NCI-H2081 (cell line): ENCODE measurements at regions not wholly inside any gene's neighbourhood (a gene's known extent, or its start where the extent isn't known, plus 50 kb on each side); places are given as distances from the start of the nearest gene placed in this dataset.
"Not testable (repeated sequence)": the region's sequence is repeated elsewhere in the genome, so short reads cannot be mapped to it uniquely, and the experiment has no call there.

Source experiments
- DNase-seq, 2 experiments: peaks; one replicate each; lab custom pipeline; 2025; lab: John Stamatoyannopoulos, UW

GRCh38 chr6:133114973-133115372, 126.2 kb upstream of the EYA4 start:
- DNase-seq, result no peak

GRCh38 chr6:133115946-133116345, 125.2 kb upstream of the EYA4 start:
- DNase-seq, result no peak

- DNase-seq, result no peak
Observed at GRCh38 chr6:133128191-133128590, 113.0 kb upstream of the EYA4 start.

- no peak for DNase-seq
Observed at GRCh38 chr6:133129556-133129955, 111.6 kb upstream of the EYA4 start.

- peak in 1 of 2 experiments; percentile 15 for DNase-seq
Observed at GRCh38 chr6:133130863-133131262, 110.3 kb upstream of the EYA4 start.

- DNase-seq, result peak; percentile 2 to 9
Observed at GRCh38 chr6:133131621-133132465, 109.3 kb upstream of the EYA4 start.

- no peak for DNase-seq
Observed at GRCh38 chr6:133132466-133132971, 108.6 kb upstream of the EYA4 start.

- no peak for DNase-seq
Observed at GRCh38 chr6:133136177-133136880, 104.8 kb upstream of the EYA4 start.

- DNase-seq, result not testable (repeated sequence)
Observed at GRCh38 chr6:133147470-133148184, 93.5 kb upstream of the EYA4 start.

- DNase-seq, result no peak
Observed at GRCh38 chr6:133156689-133157088, 84.5 kb upstream of the EYA4 start.

- no peak for DNase-seq
Observed at GRCh38 chr6:133157995-133158394, 83.2 kb upstream of the EYA4 start.

- DNase-seq, result no peak
Observed at GRCh38 chr6:133159255-133159795, 81.8 kb upstream of the EYA4 start.

- no peak for DNase-seq
Observed at GRCh38 chr6:133160536-133160935, 80.6 kb upstream of the EYA4 start.

GRCh38 chr6:133165235-133165634, 75.9 kb upstream of the EYA4 start:
- DNase-seq, result no peak

- DNase-seq, result no peak
Observed at GRCh38 chr6:133166766-133167165, 74.4 kb upstream of the EYA4 start.

GRCh38 chr6:133169901-133170300, 71.3 kb upstream of the EYA4 start:
- no peak for DNase-seq

- DNase-seq, result no peak
Observed at GRCh38 chr6:133170602-133171001, 70.6 kb upstream of the EYA4 start.

GRCh38 chr6:133171989-133172604, 69.1 kb upstream of the EYA4 start:
- DNase-seq, result no peak

- DNase-seq, result no peak
Observed at GRCh38 chr6:133173276-133173675, 67.9 kb upstream of the EYA4 start.

- DNase-seq, result no peak
Observed at GRCh38 chr6:133179481-133179880, 61.7 kb upstream of the EYA4 start.

- DNase-seq, result no peak
Observed at GRCh38 chr6:133183691-133184090, 57.5 kb upstream of the EYA4 start.
